DOHH2 (cell line): ENCODE measurements at regions not wholly inside any gene's neighbourhood (a gene's known extent, or its start where the extent isn't known, plus 50 kb on each side); places are given as distances from the start of the nearest gene placed in this dataset.

ENCODE experiments used
- CTCF ChIP-seq: fragments of 200-600 bp; sonication (generic); IDR thresholded peaks from one replicate; pipeline ENCODE4 v1.5.1; 2014; ENCODE audit warnings: antibody characterized with exemption, mild to moderate bottlenecking, low read depth, low read length; ENCODE audit not compliant: poor library complexity, severe bottlenecking
- EZH2phosphoT487 ChIP-seq: fragments of 200-600 bp; sonication (generic); IDR thresholded peaks from 2 replicates; pipeline ENCODE4 v1.6.1; 2017; ENCODE audit warnings: borderline replicate concordance, mild to moderate bottlenecking, antibody characterized with exemption, low read length, moderate library complexity, mixed read lengths

GRCh38 chr9:20085842-20086241 is 297.0 kb upstream of the SLC24A2 start:
- TF ChIP-seq CTCF (no peak), EZH2phosphoT487 (no peak)
